ENCODE measurements at regions not wholly inside any gene's neighbourhood (a gene's known extent, or its start where the extent isn't known, plus 50 kb on each side); places are given as distances from the start of the nearest gene placed in this dataset.

DNA sequence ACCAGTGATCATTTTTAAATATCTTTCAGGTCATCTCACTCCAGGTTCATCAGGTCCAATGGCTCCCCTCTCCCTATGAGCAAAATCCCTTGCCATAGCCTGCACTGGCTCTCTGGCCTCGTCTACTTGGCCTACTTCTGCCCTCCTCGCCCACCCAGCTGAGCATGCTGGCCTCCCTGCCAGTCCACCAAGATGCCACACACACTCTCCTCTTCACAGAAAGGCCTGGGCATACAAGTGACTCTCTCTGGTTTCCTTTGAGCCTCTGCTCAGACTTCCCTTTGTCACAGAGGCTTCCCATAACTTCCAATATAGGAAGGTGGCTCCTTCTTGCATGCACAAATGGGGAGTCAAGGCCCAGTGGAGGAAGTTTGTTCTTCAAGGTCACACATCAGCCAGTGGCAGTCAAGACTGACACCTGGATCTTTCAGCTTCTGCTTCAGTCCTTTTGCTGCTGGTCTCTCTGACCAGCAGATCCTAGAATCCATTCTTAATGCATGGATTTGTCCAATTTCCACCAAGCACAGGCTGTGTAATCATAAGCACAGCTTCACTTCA lies 223.2 kb upstream of the HES1 start:
- TF ChIP-seq CTCF (IDR thresholded peaks at IDR 0.05), result no peak
- no peak for TF ChIP-seq POLR2AphosphoS5 (IDR thresholded peaks at IDR 0.05)
